Calu3 (cell line): ENCODE measurements at regions not wholly inside any gene's neighbourhood (a gene's known extent, or its start where the extent isn't known, plus 50 kb on each side); places are given as distances from the start of the nearest gene placed in this dataset.

ENCODE experiments used
- BruUV-seq: library from RNA; stranded (reverse); fragments of 400-500 nt; replicated peaks from 2 replicates; lab custom pipeline; 2021; lab: Mats Ljungman, UMichigan
- CTCF ChIA-PET: fragments of 300-600 bp; sonication (Branson Sonifier 250); formaldehyde crosslinking; loops from one replicate; lab custom pipeline; 2022; ENCODE audit warnings: antibody characterized with exemption; lab: Charles Lee
- DNase-seq: peaks from one replicate; pipeline ENCODE4 v3.0.0; 2022
- H3K27ac Mint-ChIP-seq: one replicate; pipeline ENCODE4 v1.8.0; 2022; ENCODE audit warnings: mixed read lengths; ENCODE audit not compliant: unreplicated experiment
- H3K27me3 Mint-ChIP-seq: one replicate; pipeline ENCODE4 v1.8.0; 2022; ENCODE audit warnings: mixed read lengths; ENCODE audit not compliant: unreplicated experiment
- H3K36me3 Mint-ChIP-seq: one replicate; pipeline ENCODE4 v1.8.0; 2022; ENCODE audit warnings: mild to moderate bottlenecking, moderate library complexity, mixed read lengths; ENCODE audit not compliant: insufficient read depth, unreplicated experiment
- H3K4me1 Mint-ChIP-seq: one replicate; pipeline ENCODE4 v1.8.0; 2022; ENCODE audit warnings: mild to moderate bottlenecking, low read depth, mixed read lengths; ENCODE audit not compliant: unreplicated experiment
- H3K4me3 Mint-ChIP-seq: one replicate; pipeline ENCODE4 v1.8.0; 2022; ENCODE audit warnings: mild to moderate bottlenecking, low read depth, moderate library complexity, mixed read lengths; ENCODE audit not compliant: unreplicated experiment
- H3K9me3 Mint-ChIP-seq: one replicate; pipeline ENCODE4 v1.8.0; 2022; ENCODE audit warnings: low read depth, mixed read lengths; ENCODE audit not compliant: unreplicated experiment
- intact Hi-C: fragments of 100-400 bp; cut with micrococcal nuclease; formaldehyde crosslinking; loops from one replicate; pipeline ENCODE4 v1.10.0; 2022; ENCODE audit not compliant: unreplicated experiment
- TF ChIP-seq, protein P1 (sequence below): fragments of 200-600 bp; IDR thresholded peaks from one replicate; pipeline ENCODE4 v1.8.0; 2022; ENCODE audit warnings: antibody characterized with exemption; ENCODE audit not compliant: unreplicated experiment

DNA sequence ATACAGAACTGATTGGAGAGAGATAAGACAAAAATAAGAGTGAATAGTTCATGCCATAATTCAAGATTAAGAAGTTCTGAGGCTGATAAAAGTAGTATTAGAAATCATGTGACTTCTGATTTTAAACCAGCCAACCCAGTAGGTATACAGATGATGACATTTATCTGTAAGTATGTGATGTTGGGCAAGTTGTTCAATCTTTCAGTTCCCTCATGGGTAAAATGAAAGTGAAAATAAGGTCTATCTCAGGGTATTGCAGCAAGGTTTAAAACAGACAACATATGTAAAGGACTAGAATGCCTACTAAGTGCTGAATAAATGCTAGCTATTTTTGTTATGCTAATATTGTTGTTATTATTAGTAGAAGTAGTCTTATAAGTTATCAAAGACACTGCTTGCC is 1055.7 kb downstream of the NAALADL2 start:
- BruUV-seq, result no TSS peak
- Mint-ChIP-seq H3K27me3 (no peaks in the 10 kb centered on the region), H3K9me3 (peaks cover 8% of the 10 kb centered on the region), H3K4me3 (no peak overlapping the region), H3K4me1 (no peaks in the 10 kb centered on the region), H3K36me3 (no peaks in the 10 kb centered on the region), H3K27ac (no peak overlapping the region)
- TF ChIP-seq, protein P1, sequence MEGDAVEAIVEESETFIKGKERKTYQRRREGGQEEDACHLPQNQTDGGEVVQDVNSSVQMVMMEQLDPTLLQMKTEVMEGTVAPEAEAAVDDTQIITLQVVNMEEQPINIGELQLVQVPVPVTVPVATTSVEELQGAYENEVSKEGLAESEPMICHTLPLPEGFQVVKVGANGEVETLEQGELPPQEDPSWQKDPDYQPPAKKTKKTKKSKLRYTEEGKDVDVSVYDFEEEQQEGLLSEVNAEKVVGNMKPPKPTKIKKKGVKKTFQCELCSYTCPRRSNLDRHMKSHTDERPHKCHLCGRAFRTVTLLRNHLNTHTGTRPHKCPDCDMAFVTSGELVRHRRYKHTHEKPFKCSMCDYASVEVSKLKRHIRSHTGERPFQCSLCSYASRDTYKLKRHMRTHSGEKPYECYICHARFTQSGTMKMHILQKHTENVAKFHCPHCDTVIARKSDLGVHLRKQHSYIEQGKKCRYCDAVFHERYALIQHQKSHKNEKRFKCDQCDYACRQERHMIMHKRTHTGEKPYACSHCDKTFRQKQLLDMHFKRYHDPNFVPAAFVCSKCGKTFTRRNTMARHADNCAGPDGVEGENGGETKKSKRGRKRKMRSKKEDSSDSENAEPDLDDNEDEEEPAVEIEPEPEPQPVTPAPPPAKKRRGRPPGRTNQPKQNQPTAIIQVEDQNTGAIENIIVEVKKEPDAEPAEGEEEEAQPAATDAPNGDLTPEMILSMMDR, result no peak
- intact Hi-C loops, result no loop called here
- CTCF ChIA-PET, result no interaction called here
- DNase-seq, result no peak

DNA sequence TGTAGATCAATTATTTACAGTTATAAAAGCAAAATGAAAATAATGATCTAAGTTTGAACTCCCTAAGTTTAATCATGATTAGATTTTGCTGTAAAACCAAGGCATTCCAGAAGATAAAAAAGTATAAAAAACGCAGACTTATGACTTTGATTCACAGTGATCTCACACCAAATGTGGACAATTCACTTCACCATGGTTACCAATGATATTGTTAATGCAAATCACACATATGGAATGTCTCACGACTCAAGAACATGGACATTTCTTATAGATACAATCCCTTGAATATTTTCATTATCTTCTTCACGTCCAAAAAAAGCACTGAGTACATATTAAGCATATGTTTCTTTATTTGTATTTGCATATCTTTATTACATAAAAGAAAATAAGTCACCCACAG is 1054.2 kb downstream of the NAALADL2 start:
- TF ChIP-seq, protein P1, result no peak
- no peak overlapping the region for H3K4me3 Mint-ChIP-seq
- no peak overlapping the region for H3K27ac Mint-ChIP-seq
- no peaks in the 10 kb centered on the region for H3K27me3 Mint-ChIP-seq
- no peaks in the 10 kb centered on the region for H3K4me1 Mint-ChIP-seq
- no peaks in the 10 kb centered on the region for H3K36me3 Mint-ChIP-seq
- intact Hi-C loops, result no loop called here
- CTCF ChIA-PET, result no interaction called here
- DNase-seq, result no peak
- BruUV-seq, result no TSS peak
- peaks cover 5% of the 10 kb centered on the region for H3K9me3 Mint-ChIP-seq

DNA sequence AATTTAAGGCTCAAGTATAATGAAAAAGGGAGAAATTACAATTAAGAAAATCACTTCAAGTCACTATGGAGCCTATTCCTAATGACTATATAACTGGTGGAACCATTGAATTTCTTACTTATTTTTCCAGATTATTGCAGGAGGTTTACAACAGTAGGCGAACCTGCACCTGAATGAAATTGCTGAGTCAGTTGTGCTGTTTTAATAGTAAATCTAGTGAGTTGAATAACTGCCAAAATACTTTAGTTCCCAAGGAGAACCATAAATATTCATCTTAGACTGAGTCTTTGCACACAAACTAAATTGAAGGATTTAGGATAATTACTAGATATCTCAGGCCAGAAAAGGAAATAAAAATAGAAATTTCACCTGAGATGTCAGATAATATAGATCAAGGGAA is 1052.8 kb downstream of the NAALADL2 start:
- Mint-ChIP-seq H3K4me3 (no peak overlapping the region), H3K27me3 (no peaks in the 10 kb centered on the region), H3K9me3 (peaks cover 2% of the 10 kb centered on the region), H3K36me3 (no peaks in the 10 kb centered on the region), H3K4me1 (no peaks in the 10 kb centered on the region), H3K27ac (no peak overlapping the region)
- BruUV-seq, result no TSS peak
- DNase-seq, result no peak
- TF ChIP-seq, protein P1, result no peak
- intact Hi-C loops, result no loop called here
- CTCF ChIA-PET, result no interaction called here

DNA sequence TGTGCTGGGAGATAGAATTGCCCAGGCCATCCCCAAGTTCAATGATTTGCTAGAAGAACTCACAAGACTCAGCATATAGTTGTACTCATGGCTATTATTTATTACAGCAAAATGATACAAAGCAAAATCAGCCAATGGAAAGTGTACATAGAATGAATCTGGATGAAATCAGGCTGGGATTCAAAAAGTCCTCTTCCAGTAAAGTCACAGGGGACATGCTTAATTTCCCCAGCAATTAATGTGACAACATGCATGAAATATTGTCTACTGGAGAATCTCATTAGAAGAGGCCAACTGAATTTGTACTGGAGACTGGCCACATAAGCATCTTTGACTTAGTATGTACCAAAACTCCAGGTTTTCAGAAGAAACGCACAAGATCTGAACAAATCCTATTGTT is 1043.1 kb downstream of the NAALADL2 start:
- TF ChIP-seq, protein P1, result no peak
- BruUV-seq, result no TSS peak
- intact Hi-C loops, result no loop called here
- Mint-ChIP-seq H3K36me3 (no peaks in the 10 kb centered on the region), H3K9me3 (peaks cover 16% of the 10 kb centered on the region), H3K27ac (no peak overlapping the region), H3K27me3 (no peaks in the 10 kb centered on the region), H3K4me1 (no peaks in the 10 kb centered on the region), H3K4me3 (no peak overlapping the region)
- DNase-seq, result no peak
- CTCF ChIA-PET, result no interaction called here
